IgD-negative memory B cell (primary cell): ENCODE measurements at regions not wholly inside any gene's neighbourhood (a gene's known extent, or its start where the extent isn't known, plus 50 kb on each side); places are given as distances from the start of the nearest gene placed in this dataset.

ENCODE experiments used
- H3K27ac Mint-ChIP-seq, 3 donors: one replicate each; pipeline ENCODE4 v1.8.0; 2020 to 2022; ENCODE audit warnings: mild to moderate bottlenecking in 3 of 3, mixed read lengths in 3 of 3, moderate library complexity in 1 of 3
- H3K27me3 Mint-ChIP-seq: one replicate; pipeline ENCODE4 v1.8.0; 2021; ENCODE audit warnings: mixed read lengths
- H3K36me3 Mint-ChIP-seq: one replicate; pipeline ENCODE4 v1.8.0; 2020; ENCODE audit warnings: mild to moderate bottlenecking, mixed read lengths
- H3K4me1 Mint-ChIP-seq, 3 donors: one replicate each; pipeline ENCODE4 v1.8.0; 2020 to 2022; ENCODE audit warnings: mixed read lengths in 3 of 3, mild to moderate bottlenecking in 1 of 3
- H3K4me3 Mint-ChIP-seq, 4 donors: one replicate each; pipeline ENCODE4 v1.8.0; 2020 to 2022; ENCODE audit warnings: mild to moderate bottlenecking in 4 of 4, mixed read lengths in 4 of 4, moderate library complexity in 3 of 4
- H3K9me3 Mint-ChIP-seq, 3 donors: one replicate each; pipeline ENCODE4 v1.8.0; 2020 to 2021; ENCODE audit warnings: mixed read lengths in 3 of 3, mild to moderate bottlenecking in 1 of 3

DNA sequence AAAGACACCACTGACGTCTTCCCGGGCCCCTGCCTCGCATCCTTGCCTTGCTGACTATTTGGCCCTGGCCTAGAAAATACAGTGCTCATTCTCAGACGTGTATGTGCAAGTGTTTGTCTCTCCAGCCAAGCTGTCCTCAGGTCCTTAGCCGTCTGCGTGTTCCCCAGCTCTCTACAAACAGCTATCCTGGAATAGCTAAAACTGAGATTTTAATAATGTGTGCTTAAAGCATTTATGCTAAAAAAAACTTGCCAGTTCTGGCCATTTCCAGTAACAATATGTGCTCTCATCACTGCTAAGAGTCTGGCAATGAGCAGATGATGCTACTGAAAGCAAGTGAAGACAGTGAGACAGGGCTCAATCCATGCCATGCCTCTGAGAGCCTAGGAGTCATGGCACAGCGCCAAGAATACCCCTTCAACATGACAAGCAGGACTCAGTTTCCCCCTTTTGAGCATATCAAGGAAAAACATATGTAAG is 55.7 kb downstream of the IRF2BP2 start:
- Mint-ChIP-seq H3K9me3 (no peaks in the 10 kb centered on the region), H3K4me1 (no peaks in the 10 kb centered on the region), H3K27ac (no peak overlapping the region), H3K4me3 (no peak overlapping the region), H3K27me3 (no peaks in the 10 kb centered on the region), H3K36me3 (no peaks in the 10 kb centered on the region)

DNA sequence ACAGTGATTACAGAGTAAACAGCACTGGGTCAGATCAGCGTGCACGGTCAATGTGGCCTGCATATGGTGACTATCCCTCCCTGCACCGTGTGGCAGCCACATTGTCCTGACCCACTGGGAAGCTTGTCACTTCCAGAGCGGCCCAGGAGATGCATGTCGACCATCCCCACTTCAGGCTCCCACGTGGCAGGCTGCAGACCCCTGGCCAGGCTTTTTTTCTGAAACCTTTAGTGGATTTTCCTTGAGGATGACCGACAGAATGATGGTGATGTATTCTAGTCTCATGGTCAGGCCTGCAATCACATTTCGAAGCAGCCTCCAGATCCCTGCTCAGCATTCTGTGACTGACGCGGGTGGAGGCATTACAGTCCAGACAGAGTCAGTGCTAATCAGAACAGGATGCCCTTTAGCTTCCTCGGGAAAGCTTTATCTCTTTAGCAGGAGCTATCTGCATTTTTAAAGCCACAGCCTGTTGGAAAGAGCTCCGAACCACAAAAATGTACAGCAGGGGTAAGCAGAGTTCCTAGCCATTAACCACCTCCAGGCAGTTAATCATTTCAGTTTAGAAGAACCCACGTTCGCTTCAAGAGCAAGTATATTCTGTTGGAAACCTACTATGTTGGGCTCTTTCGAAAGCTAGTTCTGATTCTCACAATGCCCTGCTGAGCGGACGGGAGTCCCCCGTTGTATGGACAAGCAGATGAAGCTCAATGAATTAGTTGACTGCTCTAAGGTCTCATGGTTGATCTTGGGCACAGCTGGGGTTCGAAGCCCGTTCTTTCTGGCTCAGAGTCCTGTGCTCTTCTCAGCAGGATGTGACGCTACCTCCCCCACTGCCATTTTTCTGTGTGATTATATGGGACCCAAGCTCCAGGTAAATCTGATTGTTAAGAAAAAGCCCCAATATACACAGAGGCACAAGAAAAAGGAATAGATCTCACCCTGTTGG is 56.5 kb downstream of the IRF2BP2 start:
- no peaks in the 10 kb centered on the region for H3K9me3 Mint-ChIP-seq
- H3K4me1 Mint-ChIP-seq = no peaks in the 10 kb centered on the region
- no peak overlapping the region for H3K27ac Mint-ChIP-seq
- peaks cover 2% of the 10 kb centered on the region for H3K27me3 Mint-ChIP-seq
- no peak overlapping the region for H3K4me3 Mint-ChIP-seq
- H3K36me3 Mint-ChIP-seq = no peaks in the 10 kb centered on the region

DNA sequence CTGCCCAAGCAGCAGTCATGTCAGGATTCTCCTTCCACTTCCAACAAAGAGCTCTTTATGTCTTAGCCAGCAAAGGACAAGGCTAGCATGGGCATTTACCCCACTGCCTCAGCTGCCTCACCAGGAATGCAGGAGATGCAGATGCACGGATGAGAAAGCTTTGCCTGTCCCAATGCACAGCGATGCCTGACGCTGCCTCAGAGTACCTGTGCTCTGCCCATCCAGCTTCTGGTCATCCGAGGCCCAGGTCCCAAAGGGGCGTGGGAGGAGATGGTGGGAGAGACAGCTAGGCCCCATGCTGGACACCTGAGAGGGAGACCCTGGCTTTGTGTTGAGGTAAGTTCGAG is 59.0 kb downstream of the IRF2BP2 start:
- no peak overlapping the region for H3K4me3 Mint-ChIP-seq
- H3K27ac Mint-ChIP-seq = no peak overlapping the region
- H3K27me3 Mint-ChIP-seq = peaks cover 4% of the 10 kb centered on the region
- H3K4me1 Mint-ChIP-seq = peaks cover 0 to 1% (median 0%) of the 10 kb centered on the region in 3 donors
- no peaks in the 10 kb centered on the region for H3K9me3 Mint-ChIP-seq
- no peaks in the 10 kb centered on the region for H3K36me3 Mint-ChIP-seq

DNA sequence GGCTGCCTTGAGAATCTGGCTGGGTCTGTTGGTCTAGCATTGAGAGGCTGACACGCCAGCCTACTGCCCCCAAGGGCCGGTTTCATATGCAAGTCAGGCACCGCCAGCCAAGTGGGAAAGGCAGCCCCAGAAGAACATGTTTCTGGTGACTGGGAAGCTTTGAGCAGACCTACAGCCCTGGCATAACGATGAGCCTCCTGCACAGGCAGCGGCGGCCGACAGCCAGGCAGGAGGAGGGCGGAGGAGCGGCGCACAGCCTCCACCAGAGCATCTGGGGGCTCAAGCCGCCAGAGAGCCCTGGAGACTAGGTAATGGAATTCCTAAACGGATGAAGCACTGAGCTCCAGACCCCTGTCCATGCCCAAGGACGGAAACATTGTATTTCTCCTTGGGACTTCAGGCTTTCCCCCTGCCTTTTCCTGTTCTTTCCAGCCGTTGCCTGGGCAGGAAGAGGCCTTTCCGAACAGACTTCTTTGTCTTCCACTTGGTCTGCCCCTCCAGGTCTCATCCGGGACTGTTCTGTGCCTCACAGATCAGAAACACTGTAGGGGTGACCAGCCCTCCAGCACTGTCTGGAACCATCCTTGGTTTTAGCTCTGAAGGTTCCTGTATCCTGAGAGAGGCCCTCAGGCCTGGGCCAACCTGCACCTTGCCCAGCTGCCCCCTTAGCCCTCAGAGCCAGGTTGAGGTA is 59.5 kb downstream of the IRF2BP2 start:
- Mint-ChIP-seq H3K27me3 (peaks cover 4% of the 10 kb centered on the region), H3K4me3 (no peak overlapping the region), H3K4me1 (peaks cover 0 to 1% (median 0%) of the 10 kb centered on the region in 3 donors), H3K9me3 (no peaks in the 10 kb centered on the region), H3K27ac (no peak overlapping the region), H3K36me3 (no peaks in the 10 kb centered on the region)

DNA sequence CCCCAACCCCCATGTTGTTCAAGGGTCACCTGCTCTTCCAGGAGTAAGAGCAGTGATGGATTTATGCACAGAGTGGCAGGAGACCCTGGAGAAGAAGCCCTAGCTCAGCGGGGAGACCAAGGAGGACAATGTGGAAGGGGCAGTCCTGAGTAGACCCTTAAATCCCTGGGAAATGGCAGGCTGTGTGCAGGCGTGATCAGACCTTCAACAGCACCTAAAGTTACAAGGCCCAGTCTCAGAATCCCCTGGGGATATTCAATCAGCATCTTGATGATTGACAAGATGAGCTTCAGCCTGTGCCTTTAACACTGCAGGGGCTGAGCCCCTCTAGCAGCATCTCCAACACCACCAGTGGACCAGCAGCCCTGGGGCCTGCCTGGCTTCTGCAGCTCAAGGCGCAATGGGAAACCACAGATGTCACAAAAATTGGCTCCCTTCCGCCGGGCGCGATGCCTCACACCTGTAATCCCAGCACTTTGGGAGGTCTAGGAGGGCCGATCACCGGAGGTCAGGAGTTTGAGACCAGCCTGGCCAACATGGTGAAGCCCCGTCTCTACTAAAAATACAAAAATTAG is 60.4 kb downstream of the IRF2BP2 start:
- Mint-ChIP-seq H3K27ac (peak overlapping the region in 1 of 3 donors; percentile 18), H3K9me3 (no peaks in the 10 kb centered on the region), H3K4me3 (no peak overlapping the region), H3K36me3 (no peaks in the 10 kb centered on the region), H3K27me3 (peaks cover 4% of the 10 kb centered on the region), H3K4me1 (peaks cover 0 to 1% (median 0%) of the 10 kb centered on the region in 3 donors)

DNA sequence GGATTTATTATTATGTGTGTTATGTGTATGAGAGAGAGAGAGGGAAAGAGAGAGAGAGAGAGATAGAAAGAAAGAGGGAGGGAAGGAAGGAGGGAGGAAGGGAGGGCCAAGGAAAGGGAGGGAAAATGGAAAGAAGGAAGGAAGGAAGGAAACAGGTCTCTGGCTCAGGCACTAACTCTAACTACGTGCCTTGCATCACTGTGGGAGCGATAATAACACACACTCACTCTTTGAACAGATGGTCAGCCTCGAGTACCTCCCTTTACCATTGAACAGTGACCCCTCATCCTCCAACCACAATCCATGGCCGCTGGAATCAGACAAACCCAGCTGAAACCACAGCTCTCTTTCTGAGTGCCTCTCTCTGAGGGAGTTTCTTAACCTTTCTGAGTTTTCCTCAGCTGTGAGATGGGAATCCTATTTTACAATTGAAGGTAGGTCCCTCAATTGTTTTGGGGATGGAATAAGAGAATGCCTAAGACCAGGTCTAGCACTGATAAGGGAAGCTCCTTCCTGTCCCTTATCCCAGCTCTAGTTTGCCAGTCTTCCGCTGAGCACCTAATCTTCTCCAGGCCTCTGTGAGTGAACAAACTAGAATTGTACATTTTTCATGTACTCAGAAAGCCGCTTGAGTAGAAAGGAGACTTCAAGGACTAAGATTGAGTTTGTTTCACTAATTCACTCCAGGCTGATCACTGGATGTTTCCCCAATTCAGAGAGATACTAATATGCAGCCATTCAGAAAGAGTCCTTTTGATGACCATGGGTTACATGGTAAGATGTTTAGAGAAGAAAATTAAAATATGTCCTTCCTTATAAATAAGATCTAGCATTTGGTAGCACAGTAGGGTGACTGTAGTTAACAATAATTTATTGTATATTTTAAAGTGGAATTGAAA is 62.8 kb downstream of the IRF2BP2 start:
- peaks cover 6% of the 10 kb centered on the region for H3K27me3 Mint-ChIP-seq
- no peak overlapping the region for H3K27ac Mint-ChIP-seq
- H3K4me3 Mint-ChIP-seq = no peak overlapping the region
- H3K36me3 Mint-ChIP-seq = no peaks in the 10 kb centered on the region
- peaks cover 0 to 1% (median 0%) of the 10 kb centered on the region in 3 donors for H3K4me1 Mint-ChIP-seq
- no peaks in the 10 kb centered on the region for H3K9me3 Mint-ChIP-seq

DNA sequence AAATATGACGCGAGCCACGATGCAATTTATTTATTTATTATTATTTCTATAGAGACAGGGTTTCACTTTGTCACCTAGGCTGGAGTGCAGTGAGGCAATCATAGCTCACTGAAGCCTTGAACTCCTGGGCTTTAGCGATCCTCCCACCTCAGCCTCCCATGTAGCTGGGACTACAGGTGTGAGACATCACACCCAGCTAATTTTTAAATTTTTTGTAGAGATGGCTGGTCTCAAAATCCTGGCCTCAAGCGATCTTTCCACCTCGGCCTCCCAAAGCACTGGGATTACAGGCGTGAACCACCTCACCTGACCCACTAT is 63.6 kb downstream of the IRF2BP2 start:
- Mint-ChIP-seq H3K9me3 (no peaks in the 10 kb centered on the region), H3K27me3 (peaks cover 6% of the 10 kb centered on the region), H3K36me3 (no peaks in the 10 kb centered on the region), H3K4me1 (peaks cover 0 to 1% (median 0%) of the 10 kb centered on the region in 3 donors), H3K27ac (no peak overlapping the region), H3K4me3 (no peak overlapping the region)

DNA sequence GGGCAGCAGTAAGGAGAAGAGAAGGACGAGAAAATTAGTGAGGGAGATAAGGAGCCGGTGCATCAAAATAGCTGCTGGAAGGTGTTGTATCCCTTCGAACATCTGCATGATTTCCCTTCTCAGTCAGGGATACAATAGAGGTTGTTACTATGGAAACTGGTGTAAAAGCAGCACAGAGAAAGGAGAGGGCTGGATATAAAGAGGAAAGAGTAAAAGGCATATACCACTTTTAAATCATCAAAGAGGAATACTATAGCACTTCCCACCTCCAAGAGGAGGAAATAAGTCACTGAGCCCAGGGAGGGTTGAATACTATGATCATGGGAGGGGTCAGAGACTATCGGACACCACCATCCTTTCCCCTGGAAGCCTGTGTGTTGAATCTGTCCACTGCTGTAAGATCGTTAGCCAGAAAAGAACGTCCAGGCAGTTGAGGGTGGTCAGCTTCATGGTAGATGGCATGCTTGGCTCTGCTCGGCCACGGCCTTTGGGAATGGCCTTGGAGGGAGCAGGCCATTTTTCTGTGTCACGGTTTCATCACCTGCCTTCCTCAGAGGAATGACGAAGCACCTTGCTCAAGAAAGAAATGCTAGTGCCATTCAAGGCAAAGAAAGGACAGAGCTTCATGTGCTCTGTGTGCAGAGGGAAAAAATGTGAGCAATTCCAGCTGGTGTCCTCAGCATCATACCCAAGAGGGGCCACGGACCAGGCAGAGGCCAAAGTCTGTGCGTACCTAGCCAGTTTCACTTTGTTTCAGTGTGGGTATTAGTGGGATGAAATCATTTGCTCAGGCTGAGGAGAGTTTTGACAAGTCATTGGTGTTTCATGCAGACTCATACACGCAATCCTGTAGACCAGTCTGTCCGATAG is 64.2 kb downstream of the IRF2BP2 start:
- Mint-ChIP-seq H3K9me3 (no peaks in the 10 kb centered on the region), H3K27me3 (peaks cover 6% of the 10 kb centered on the region), H3K27ac (peak overlapping the region in 1 of 3 donors; percentile 6), H3K4me1 (peaks cover 0 to 1% (median 0%) of the 10 kb centered on the region in 3 donors), H3K4me3 (no peak overlapping the region), H3K36me3 (no peaks in the 10 kb centered on the region)

DNA sequence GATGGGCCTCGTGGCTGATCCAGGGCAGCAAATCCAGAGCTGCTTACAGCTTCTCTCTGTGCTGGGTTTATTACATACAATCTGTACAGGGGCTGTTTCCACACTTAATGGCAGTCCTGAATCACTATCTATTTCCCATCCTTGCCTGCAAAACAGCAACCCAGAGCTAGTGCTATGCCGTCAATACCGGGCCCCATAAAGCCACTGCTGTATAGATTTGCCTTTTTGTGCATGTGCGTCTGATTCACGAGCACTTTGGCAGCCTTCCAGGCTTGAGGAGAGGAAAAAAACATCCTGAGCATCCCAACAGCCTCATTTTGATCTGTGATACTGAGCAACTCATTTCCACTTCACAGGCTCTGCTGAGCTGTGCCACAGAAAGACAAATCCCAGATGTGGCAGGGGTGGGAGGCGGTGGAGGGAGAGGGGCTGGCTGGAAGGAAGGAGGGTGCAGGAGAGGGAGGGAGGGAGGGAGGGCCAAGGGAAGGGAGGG is 65.2 kb upstream of the TARBP1 start:
- Mint-ChIP-seq H3K4me3 (no peak overlapping the region), H3K4me1 (peaks cover 0 to 2% (median 1%) of the 10 kb centered on the region in 3 donors), H3K27ac (no peak overlapping the region), H3K27me3 (peaks cover 6% of the 10 kb centered on the region), H3K9me3 (no peaks in the 10 kb centered on the region), H3K36me3 (no peaks in the 10 kb centered on the region)

DNA sequence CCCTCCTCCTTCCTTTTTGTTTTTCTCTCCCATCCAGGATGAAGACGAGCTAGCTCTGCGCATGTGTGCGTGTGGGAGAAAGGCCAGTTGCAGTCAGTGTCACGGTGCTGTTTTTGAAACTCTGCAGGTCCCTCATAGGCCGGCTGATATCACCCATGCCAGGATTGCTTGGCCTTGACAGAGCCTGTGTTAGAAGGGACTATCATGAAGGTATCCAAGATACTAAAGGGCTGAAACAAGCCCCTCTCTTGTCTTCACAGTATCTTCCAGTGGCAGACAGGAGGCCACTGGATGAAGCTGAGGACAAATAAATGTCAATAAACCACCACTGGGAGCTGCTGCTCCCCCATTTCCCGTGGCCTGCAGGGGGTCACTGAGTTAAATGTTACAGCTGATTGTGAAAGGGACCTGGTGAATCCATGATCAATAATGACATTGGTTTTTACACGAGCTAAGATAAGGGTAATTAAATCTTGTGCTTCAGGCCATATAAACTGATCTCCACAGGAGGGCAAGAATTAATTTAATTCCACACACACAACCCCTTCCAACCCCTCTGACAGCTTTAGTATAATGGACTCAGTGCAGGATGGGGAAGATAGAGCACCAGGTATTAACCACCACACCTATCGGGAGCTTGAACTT is 64.6 kb upstream of the TARBP1 start:
- Mint-ChIP-seq H3K27me3 (peaks cover 5% of the 10 kb centered on the region), H3K4me3 (no peak overlapping the region), H3K36me3 (no peaks in the 10 kb centered on the region), H3K9me3 (no peaks in the 10 kb centered on the region), H3K27ac (no peak overlapping the region), H3K4me1 (peaks cover 0 to 2% (median 1%) of the 10 kb centered on the region in 3 donors)

DNA sequence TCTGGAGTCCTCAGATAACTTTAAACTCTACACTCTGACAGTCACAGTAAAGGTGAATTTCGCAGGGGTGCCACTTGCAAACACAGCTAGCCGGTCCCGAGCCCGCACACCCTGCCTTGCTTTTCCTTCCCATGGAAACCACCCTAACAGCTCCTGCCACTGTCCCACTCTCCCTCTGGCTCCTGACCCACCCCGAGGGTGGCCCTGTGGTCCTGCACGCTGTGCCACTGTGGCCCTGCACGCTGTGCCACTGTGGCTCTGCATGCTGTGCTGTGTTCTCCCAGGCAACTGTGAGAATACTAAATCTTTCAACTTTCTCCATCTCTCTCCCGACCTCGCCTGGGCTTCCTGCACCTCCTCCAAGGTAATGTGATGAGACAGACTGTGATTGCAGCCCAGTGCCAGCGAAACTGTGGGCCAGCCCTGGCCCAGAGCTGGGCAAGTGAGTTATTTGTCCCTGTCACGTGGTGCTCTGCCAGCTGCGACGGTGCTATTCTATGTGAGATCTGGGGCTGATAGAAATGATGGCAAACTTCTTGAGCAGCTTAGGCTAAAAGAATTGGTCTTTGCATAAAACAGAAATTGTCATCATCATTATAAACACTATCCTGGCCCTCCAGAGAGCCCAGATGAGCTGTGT is 63.4 kb upstream of the TARBP1 start:
- H3K27ac Mint-ChIP-seq = peak overlapping the region in 1 of 3 donors; percentile 79
- H3K4me3 Mint-ChIP-seq = peak overlapping the region in 1 of 4 donors; percentile 70
- H3K36me3 Mint-ChIP-seq = no peaks in the 10 kb centered on the region
- peaks cover 0 to 2% (median 1%) of the 10 kb centered on the region in 3 donors for H3K4me1 Mint-ChIP-seq
- peaks cover 5% of the 10 kb centered on the region for H3K27me3 Mint-ChIP-seq
- H3K9me3 Mint-ChIP-seq = no peaks in the 10 kb centered on the region

DNA sequence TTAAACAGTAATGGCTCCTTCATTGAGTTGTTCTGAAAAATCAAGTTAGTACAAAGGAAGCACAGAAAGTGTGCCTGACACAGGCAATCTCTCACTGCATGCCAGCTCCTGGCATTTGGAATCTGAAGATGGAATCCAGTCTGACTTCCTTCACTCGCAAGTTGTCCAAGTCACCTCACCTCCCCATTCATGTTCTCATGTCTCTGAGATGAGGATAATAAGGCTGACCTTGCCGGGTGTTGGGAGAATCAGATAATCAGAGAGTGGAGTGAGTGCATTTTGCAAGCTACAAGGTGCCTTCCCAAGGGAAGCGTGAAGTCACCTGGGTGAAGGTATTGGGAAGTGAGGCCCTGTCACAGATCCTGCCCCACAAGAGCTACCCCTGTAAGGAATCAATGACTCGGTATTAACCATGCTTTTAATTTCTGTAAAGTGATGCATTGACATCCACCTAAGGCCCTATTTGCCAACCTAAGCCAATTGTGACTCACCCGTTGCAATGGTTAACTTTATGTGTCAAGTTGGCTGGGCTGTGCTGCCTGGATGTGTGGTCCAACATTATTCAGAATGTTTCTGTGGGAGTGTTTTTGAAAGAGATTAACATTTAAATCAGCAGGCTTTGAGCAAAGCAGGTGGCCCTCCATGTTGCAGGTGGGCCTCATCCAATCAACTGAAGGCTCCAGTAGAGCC is 62.5 kb upstream of the TARBP1 start:
- no peak overlapping the region for H3K27ac Mint-ChIP-seq
- no peaks in the 10 kb centered on the region for H3K9me3 Mint-ChIP-seq
- no peaks in the 10 kb centered on the region for H3K36me3 Mint-ChIP-seq
- H3K4me3 Mint-ChIP-seq = no peak overlapping the region
- H3K27me3 Mint-ChIP-seq = peaks cover 3% of the 10 kb centered on the region
- H3K4me1 Mint-ChIP-seq = peaks cover 0 to 2% (median 0%) of the 10 kb centered on the region in 3 donors
